ENCODE measurements at regions not wholly inside any gene's neighbourhood (a gene's known extent, or its start where the extent isn't known, plus 50 kb on each side); places are given as distances from the start of the nearest gene placed in this dataset.
A peak's percentile ranks its signal among the peaks of the same experiment; 100 is the strongest.

GRCh38 chr5:93343570-93343969, 237.4 kb downstream of the NR2F1-AS1 start:
- Histone ChIP-seq H3K27me3 (no peaks in the 10 kb centered on the region), H3K27ac (no peak overlapping the region), H3K36me3 (no peaks in the 10 kb centered on the region), H3K4me3 (no peak overlapping the region), H3K9me3 (no peaks in the 10 kb centered on the region), H3K4me1 (ENCODE audit: insufficient read depth) (peaks cover 4% of the 10 kb centered on the region)
- intact Hi-C loops (cut with DNase I) = no loop called here
- DNase-seq = no peak
- WGBS, 3 donors = 89 to 93% (median 90%) methylated on average over 3 of the region's 3 CpGs
- TF ChIP-seq EP300 (IDR thresholded peaks at IDR 0.05) (no peak), CTCF (IDR thresholded peaks at IDR 0.05) (no peak), POLR2A (IDR thresholded peaks at IDR 0.05) (no peak)

- WGBS, 3 donors = 23 to 46% (median 31%) methylated on average over 6 of the region's 6 CpGs
- H3K27me3 ChIP-seq = no peaks in the 10 kb centered on the region
Observed at GRCh38 chr5:93342563-93343061, 238.4 kb downstream of the NR2F1-AS1 start.

GRCh38 chr5:93340881-93341280, 240.1 kb downstream of the NR2F1-AS1 start:
- intact Hi-C loops (cut with DNase I) = no loop called here
- Histone ChIP-seq H3K4me3 (no peak overlapping the region), H3K36me3 (no peaks in the 10 kb centered on the region), H3K27me3 (no peaks in the 10 kb centered on the region), H3K27ac (no peak overlapping the region), H3K4me1 (ENCODE audit: insufficient read depth) (peaks cover 4% of the 10 kb centered on the region), H3K9me3 (no peaks in the 10 kb centered on the region)
- no peak for TF ChIP-seq CTCF (IDR thresholded peaks at IDR 0.05)
- TF ChIP-seq POLR2A (IDR thresholded peaks at IDR 0.05) = no peak
- no peak for TF ChIP-seq EP300 (IDR thresholded peaks at IDR 0.05)
- peak in 3 of 5 donors; percentile 23 to 49 (median 26) for DNase-seq
- WGBS, 3 donors = 22 to 30% (median 24%) methylated on average over 5 of the region's 5 CpGs

More at GRCh38 chr5:93342563-93343061, 238.4 kb downstream of the NR2F1-AS1 start:
- TF ChIP-seq EP300 (IDR thresholded peaks at IDR 0.05) (no peak), CTCF (IDR thresholded peaks at IDR 0.05) (no peak), POLR2A (IDR thresholded peaks at IDR 0.05) (no peak)
- intact Hi-C loops (cut with DNase I) = no loop called here
- Histone ChIP-seq H3K9me3 (no peaks in the 10 kb centered on the region), H3K4me1 (ENCODE audit: insufficient read depth) (peaks cover 4% of the 10 kb centered on the region), H3K27ac (no peak overlapping the region), H3K36me3 (no peaks in the 10 kb centered on the region), H3K4me3 (no peak overlapping the region)
- no peak for DNase-seq

- Histone ChIP-seq H3K27me3 (no peaks in the 10 kb centered on the region), H3K36me3 (no peaks in the 10 kb centered on the region), H3K9me3 (no peaks in the 10 kb centered on the region), H3K4me1 (ENCODE audit: insufficient read depth) (peaks cover 4% of the 10 kb centered on the region), H3K4me3 (no peak overlapping the region), H3K27ac (no peak overlapping the region)
- TF ChIP-seq CTCF (IDR thresholded peaks at IDR 0.05) (no peak), EP300 (IDR thresholded peaks at IDR 0.05) (no peak), POLR2A (IDR thresholded peaks at IDR 0.05) (no peak)
- intact Hi-C loops (cut with DNase I) = no loop called here
- WGBS, 3 donors = 94 to 96% (median 94%) methylated on average over 2 of the region's 2 CpGs
- no peak for DNase-seq
Observed at GRCh38 chr5:93337138-93337537, 243.9 kb downstream of the NR2F1-AS1 start.
